ENCODE measurements at regions not wholly inside any gene's neighbourhood (a gene's known extent, or its start where the extent isn't known, plus 50 kb on each side); places are given as distances from the start of the nearest gene placed in this dataset.

GRCh38 chr5:91690921-91691320 is 307.8 kb upstream of the ARRDC3 start:
- no peak for TF ChIP-seq CTCF (conservative IDR thresholded peaks at IDR 0.05)
- no peak overlapping the region for H3K27ac ChIP-seq

GRCh38 chr5:91687430-91687829 is 304.3 kb upstream of the ARRDC3 start:
- no peak for TF ChIP-seq CTCF (conservative IDR thresholded peaks at IDR 0.05)
- no peak overlapping the region for H3K27ac ChIP-seq

GRCh38 chr5:91684625-91685024 is 301.5 kb upstream of the ARRDC3 start:
- no peak overlapping the region for H3K27ac ChIP-seq
- TF ChIP-seq CTCF (conservative IDR thresholded peaks at IDR 0.05): no peak

GRCh38 chr5:91670563-91670962 is 287.4 kb upstream of the ARRDC3 start:
- TF ChIP-seq CTCF (conservative IDR thresholded peaks at IDR 0.05): no peak
- no peak overlapping the region for H3K27ac ChIP-seq

GRCh38 chr5:91670122-91670521 is 287.0 kb upstream of the ARRDC3 start:
- H3K27ac ChIP-seq: no peak overlapping the region
- no peak for TF ChIP-seq CTCF (conservative IDR thresholded peaks at IDR 0.05)

- TF ChIP-seq CTCF (conservative IDR thresholded peaks at IDR 0.05): no peak
- H3K27ac ChIP-seq: no peak overlapping the region
These were observed 285.1 kb upstream of the ARRDC3 start for GRCh38 chr5:91668261-91668660.

- TF ChIP-seq CTCF (conservative IDR thresholded peaks at IDR 0.05): no peak
- no peak overlapping the region for H3K27ac ChIP-seq
These were observed 269.6 kb upstream of the ARRDC3 start for GRCh38 chr5:91652678-91653077.

- TF ChIP-seq CTCF (conservative IDR thresholded peaks at IDR 0.05): no peak
These were observed 268.6 kb upstream of the ARRDC3 start for GRCh38 chr5:91651704-91652103.

More at GRCh38 chr5:91651704-91652103, 268.6 kb upstream of the ARRDC3 start:
- H3K27ac ChIP-seq: no peak overlapping the region
